ENCODE measurements at regions not wholly inside any gene's neighbourhood (a gene's known extent, or its start where the extent isn't known, plus 50 kb on each side); places are given as distances from the start of the nearest gene placed in this dataset.

DNA sequence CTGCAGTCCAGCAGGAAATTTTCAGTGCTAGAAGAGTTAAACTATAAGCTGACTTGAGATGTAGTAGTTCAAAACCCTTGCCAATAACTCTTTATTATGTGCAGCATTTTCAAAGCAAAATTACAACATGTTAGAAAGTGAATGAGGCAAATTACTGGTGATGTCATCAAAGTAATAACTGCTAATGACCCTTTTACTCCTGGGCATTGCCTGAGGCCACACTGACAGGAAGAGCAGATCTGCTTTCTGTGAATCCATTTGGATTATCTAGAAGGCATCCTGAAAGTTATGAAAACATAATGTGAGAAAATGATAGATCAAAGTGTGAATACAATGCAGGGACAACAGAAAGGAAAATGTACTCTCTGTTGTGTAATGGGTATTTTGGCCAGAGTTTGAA, 139.6 kb upstream of the TRIB2 start:
- no peak overlapping the region for H3K4me3 ChIP-seq (ENCODE audit: low read length)
- TF ChIP-seq, protein P1, sequence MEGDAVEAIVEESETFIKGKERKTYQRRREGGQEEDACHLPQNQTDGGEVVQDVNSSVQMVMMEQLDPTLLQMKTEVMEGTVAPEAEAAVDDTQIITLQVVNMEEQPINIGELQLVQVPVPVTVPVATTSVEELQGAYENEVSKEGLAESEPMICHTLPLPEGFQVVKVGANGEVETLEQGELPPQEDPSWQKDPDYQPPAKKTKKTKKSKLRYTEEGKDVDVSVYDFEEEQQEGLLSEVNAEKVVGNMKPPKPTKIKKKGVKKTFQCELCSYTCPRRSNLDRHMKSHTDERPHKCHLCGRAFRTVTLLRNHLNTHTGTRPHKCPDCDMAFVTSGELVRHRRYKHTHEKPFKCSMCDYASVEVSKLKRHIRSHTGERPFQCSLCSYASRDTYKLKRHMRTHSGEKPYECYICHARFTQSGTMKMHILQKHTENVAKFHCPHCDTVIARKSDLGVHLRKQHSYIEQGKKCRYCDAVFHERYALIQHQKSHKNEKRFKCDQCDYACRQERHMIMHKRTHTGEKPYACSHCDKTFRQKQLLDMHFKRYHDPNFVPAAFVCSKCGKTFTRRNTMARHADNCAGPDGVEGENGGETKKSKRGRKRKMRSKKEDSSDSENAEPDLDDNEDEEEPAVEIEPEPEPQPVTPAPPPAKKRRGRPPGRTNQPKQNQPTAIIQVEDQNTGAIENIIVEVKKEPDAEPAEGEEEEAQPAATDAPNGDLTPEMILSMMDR (conservative IDR thresholded peaks at IDR 0.05; ENCODE audit: low read depth, low read length), result no peak
- DNase-seq (ENCODE audit: low read depth), result no peak

DNA sequence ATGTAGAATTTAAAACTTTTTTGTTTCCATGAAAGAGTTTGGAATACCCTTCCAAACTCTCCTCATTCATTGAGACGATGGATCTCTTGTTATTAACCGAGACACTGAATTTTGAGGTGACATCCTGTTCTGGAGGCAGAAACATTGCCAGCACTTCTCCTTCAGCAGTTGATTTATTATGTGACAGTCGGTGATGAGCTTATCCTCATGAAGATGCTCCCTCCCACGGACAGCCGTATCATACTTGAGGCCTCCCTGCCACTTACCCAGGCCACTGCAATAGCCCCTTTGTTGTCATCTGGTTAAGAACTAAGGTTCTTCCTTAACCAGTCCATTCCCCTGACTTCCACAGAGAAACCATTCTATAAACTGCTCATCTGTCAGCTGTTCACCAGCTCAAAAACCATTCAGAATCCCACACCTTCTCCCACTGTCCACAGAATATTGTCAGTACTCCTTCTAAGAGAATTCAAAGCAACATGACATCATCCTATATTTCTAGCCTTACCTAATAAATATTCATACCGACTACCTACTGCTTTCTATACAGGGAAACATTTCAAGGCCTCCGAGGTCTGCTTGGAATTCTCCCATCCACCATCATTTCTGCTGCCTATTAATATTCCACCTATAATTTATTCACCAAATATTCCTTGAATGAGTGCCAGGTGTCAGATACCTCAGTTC, 139.0 kb upstream of the TRIB2 start:
- no peak overlapping the region for H3K4me3 ChIP-seq (ENCODE audit: low read length)
- TF ChIP-seq, protein P1 (conservative IDR thresholded peaks at IDR 0.05; ENCODE audit: low read depth, low read length), result no peak
- no peak for DNase-seq (ENCODE audit: low read depth)

DNA sequence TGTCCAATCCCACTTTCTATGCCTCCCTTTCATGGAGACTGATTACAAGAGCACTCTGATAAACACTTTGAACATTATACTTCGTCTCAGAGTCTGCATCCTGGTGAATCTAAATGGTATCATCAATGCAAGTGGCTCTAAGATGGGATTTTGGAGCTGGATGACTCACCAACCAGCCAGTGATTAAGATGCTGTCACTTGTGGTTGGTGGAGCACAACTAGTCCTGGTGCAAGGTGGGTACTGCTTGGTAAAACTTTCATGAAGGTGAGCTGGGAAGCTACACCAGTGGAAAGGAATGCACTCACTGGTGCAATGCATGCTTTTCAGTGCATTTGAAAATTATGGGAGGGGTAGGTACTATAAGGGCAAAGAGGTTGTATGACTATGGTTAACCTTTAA, 137.7 kb upstream of the TRIB2 start:
- TF ChIP-seq, protein P1 (conservative IDR thresholded peaks at IDR 0.05; ENCODE audit: low read depth, low read length), result no peak
- no peak overlapping the region for H3K4me3 ChIP-seq (ENCODE audit: low read length)
- DNase-seq (ENCODE audit: low read depth), result no peak

DNA sequence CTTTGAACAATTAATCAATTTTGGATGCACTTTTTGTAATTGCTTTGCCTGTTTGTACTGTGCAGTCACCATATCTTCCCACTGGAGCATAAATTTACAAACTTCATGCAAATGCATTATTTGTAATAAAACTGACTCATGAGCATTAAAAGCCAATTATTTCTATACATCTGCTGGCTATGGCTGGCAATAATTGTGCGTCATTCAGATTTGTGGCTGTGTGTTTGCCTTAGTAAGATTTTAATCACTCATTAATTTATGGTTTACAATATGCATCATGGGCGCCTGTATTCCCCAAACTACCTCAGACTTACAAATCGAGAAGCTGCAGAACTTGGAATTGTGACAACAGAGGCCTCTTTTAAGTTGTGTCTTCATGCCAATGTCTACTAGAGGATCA, 132.4 kb upstream of the TRIB2 start:
- no peak for DNase-seq (ENCODE audit: low read depth)
- no peak overlapping the region for H3K4me3 ChIP-seq (ENCODE audit: low read length)
- TF ChIP-seq, protein P1 (conservative IDR thresholded peaks at IDR 0.05; ENCODE audit: low read depth, low read length), result no peak

DNA sequence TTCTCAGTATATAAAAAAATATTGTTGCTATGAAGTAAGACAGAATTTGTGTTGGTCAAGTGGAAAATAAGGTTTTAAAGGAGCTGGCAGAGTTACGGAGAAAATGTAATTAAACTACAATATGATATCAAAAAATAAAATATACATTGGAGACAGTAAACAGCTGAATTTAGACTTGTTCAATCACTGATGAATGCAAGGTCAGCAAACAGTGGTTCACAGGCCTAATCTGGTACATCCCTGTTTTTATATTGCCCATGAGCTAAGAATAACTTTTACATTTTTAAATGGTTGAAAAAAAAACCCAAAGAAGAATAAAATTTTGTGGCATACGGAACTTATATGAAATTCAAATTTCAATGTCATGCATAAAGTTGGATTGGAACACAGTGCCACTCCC, 131.0 kb upstream of the TRIB2 start:
- no peak overlapping the region for H3K4me3 ChIP-seq (ENCODE audit: low read length)
- TF ChIP-seq, protein P1 (conservative IDR thresholded peaks at IDR 0.05; ENCODE audit: low read depth, low read length), result no peak
- DNase-seq (ENCODE audit: low read depth), result no peak

DNA sequence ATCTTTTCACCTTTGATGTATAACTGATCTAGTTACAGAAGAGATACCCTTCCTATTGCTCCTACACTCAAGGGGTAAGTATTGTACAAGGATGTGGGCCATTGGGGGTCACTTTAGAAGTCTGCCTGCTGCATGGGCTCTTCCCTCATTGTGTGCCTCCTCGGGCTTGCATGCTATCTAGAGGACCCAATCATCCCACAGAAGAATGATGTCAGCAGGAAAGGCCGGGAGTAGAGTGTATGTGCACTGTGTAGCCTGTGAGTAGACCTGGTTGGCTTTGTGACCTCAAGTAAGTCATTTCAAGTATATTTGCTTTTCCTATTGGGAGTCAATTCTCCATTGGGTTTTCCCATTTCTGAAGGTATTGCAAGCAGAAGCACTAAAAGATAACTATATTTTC, 129.5 kb upstream of the TRIB2 start:
- H3K4me3 ChIP-seq (ENCODE audit: low read length), result no peak overlapping the region
- TF ChIP-seq, protein P1 (conservative IDR thresholded peaks at IDR 0.05; ENCODE audit: low read depth, low read length), result no peak
- no peak for DNase-seq (ENCODE audit: low read depth)

DNA sequence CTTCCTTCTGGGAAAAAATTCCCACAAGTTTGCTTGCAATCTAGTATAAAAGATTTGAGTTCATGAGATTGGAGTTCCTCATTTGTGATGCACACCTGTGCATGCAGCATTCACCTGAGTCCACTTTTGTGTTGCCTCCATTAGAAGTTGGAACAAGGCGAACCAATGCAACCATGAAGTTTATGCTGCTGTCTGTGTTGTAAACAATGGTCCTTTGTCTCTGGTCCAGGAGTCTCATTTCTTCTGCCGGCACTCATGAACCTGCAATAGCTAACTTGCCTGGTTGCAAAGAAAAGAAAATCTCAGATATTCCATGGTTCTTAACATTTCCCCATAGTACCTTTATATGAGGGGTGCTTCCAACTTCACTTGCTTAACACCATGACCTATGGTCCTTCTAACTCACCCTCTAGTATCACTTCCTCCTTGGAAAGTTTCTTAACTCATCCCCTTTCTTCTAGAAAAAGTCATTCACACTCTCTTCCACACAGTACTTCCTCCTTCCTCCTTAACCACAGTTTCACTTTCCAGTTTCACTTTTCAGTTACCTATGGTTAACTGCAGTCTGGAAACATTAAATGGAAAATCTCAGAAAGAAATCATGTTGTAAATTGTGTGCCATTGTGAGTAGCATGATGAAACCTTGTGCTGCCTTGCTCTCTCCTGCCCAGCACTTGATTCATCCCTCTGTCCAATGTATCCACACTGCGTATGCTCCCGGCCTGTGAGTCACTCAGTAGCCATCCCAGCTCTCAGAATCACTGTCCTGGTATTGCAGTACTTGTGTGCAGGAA, 128.8 kb upstream of the TRIB2 start:
- TF ChIP-seq, protein P1 (conservative IDR thresholded peaks at IDR 0.05; ENCODE audit: low read depth, low read length), result no peak
- no peak overlapping the region for H3K4me3 ChIP-seq (ENCODE audit: low read length)
- no peak for DNase-seq (ENCODE audit: low read depth)
